ENCODE measurements at regions not wholly inside any gene's neighbourhood (a gene's known extent, or its start where the extent isn't known, plus 50 kb on each side); places are given as distances from the start of the nearest gene placed in this dataset.
"Not testable (repeated sequence)": the region's sequence is repeated elsewhere in the genome, so short reads cannot be mapped to it uniquely, and the experiment has no call there.

DNA sequence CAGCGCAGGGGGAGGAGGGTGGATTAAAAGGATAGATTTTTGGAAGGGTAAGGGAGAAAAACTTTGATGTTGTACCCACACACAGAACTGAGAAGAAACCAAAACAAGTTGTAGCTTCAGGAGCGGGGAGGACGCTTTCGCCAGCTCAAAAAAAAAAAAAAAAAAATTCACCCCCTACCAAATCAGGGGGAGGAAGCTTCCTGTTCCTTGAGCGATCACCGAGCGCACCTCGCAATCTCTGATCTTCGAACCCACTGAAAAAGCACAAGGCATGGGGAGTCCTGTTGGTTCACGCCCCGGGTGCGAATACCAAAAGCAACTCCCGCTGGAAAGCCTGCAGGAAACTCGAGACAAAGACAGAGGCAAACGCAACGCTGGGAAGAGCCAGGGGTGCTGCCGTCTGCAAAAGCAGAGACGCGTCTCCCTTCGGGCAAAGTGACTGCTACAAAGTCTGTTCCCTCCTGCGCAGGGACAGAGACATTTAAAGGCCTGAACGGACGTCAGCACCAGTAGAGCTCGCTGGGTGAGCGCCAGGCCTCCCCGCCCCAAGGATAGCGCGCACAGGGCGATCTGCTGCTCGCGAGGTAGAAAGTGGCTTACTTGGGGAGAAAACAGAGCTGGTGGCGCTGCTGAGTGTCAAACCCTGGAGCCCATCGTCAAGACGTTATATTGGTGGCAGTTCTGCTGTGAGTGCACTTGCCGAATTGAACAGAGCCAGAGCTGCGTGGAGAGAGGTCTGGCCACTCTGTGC lies 190.4 kb downstream of the USP22 start:
- no peak for ATAC-seq
- H3K27ac ChIP-seq: no peak overlapping the region
- in situ Hi-C loops (cut with MboI; ENCODE audit: low sequenced_read_pairs in 4 of 4) (no loop called here), intact Hi-C loops (cut with DNase I; ENCODE audit: low total_unique reads) (no loop called here)
- TF ChIP-seq POLR2A (IDR thresholded peaks at IDR 0.05): no peak
- TF ChIP-seq, protein P1, sequence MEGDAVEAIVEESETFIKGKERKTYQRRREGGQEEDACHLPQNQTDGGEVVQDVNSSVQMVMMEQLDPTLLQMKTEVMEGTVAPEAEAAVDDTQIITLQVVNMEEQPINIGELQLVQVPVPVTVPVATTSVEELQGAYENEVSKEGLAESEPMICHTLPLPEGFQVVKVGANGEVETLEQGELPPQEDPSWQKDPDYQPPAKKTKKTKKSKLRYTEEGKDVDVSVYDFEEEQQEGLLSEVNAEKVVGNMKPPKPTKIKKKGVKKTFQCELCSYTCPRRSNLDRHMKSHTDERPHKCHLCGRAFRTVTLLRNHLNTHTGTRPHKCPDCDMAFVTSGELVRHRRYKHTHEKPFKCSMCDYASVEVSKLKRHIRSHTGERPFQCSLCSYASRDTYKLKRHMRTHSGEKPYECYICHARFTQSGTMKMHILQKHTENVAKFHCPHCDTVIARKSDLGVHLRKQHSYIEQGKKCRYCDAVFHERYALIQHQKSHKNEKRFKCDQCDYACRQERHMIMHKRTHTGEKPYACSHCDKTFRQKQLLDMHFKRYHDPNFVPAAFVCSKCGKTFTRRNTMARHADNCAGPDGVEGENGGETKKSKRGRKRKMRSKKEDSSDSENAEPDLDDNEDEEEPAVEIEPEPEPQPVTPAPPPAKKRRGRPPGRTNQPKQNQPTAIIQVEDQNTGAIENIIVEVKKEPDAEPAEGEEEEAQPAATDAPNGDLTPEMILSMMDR (IDR thresholded peaks at IDR 0.05 in 4 of 5, conservative IDR thresholded peaks at IDR 0.05 in 1 of 5): no peak
- H3K27me3 ChIP-seq: peaks cover 24 to 28% (median 24%) of the 10 kb centered on the region in 3 donors
- H3K4me3 ChIP-seq: peak overlapping the region; percentile 18 to 40 (median 32)
- H3K9me3 ChIP-seq: no peaks in the 10 kb centered on the region
- no peak for DNase-seq
- H3K4me1 ChIP-seq: peaks cover 0 to 6% of the 10 kb centered on the region in 2 donors
- no peaks in the 10 kb centered on the region for H3K36me3 ChIP-seq

DNA sequence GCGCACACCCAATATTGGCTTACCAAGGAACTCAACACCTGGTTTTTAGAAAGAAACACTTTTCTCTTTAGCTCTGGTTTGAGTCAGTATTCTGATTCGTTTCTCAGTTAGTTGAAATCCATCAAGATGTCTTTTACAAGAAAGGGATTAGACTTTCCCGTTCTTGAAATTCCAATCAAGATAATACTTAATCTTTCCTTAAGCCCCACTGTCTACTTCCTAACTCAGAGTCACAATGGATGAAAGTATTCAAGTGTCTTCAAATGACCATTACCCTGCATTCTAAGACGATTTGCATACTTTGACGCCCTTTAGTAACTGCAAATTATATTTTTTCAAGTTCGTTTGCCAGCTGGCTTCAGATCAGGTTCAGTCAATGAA lies 189.8 kb downstream of the USP22 start:
- peaks cover 24 to 28% (median 24%) of the 10 kb centered on the region in 3 donors for H3K27me3 ChIP-seq
- TF ChIP-seq, protein P1 (IDR thresholded peaks at IDR 0.05 in 4 of 5, conservative IDR thresholded peaks at IDR 0.05 in 1 of 5): no peak
- TF ChIP-seq POLR2A (IDR thresholded peaks at IDR 0.05): no peak

DNA sequence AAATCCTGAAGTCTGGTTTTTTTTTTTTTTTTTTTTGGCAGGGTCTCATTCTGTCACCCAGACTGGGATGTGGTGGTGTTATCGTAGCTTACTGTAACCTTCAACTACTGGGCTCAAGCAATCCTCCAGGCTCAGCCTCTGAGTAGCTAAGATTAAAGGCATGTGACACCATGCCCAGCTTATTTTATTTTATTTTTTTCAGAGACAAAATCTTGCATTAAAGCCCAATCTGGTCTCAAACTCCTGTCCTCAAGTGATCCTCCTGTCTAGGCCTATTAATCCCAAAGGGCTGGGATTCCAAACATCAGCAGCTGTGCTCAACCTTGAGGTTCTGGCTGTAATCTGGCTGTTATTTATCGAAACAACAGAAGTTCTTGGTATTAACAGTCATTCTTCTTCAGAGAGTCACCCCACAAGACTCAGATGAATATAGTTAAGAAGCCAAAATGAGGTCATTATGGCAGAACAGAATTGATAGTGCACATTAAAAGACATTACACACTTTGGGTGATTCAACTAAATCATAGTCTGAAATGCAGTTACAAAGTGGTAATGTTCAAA lies 186.8 kb downstream of the USP22 start:
- H3K27me3 ChIP-seq: peaks cover 24 to 25% (median 24%) of the 10 kb centered on the region in 3 donors
- DNase-seq; intact Hi-C loops (cut with DNase I; ENCODE audit: low total_unique reads); ATAC-seq; H3K9me3 ChIP-seq; H3K36me3 ChIP-seq; H3K27ac ChIP-seq; H3K4me3 ChIP-seq; H3K4me1 ChIP-seq; in situ Hi-C loops (cut with MboI; ENCODE audit: low sequenced_read_pairs in 4 of 4): not testable (repeated sequence)

More for the DNA sequence above, 189.8 kb downstream of the USP22 start:
- Histone ChIP-seq H3K36me3 (no peaks in the 10 kb centered on the region), H3K4me3 (peak overlapping the region in 2 of 4 donors; percentile 18 to 40), H3K9me3 (no peaks in the 10 kb centered on the region), H3K27ac (no peak overlapping the region), H3K4me1 (peaks cover 0 to 6% of the 10 kb centered on the region in 2 donors)
- intact Hi-C loops (cut with DNase I; ENCODE audit: low total_unique reads): no loop called here
- in situ Hi-C loops (cut with MboI; ENCODE audit: low sequenced_read_pairs in 4 of 4): no loop called here
- no peak for DNase-seq
- ATAC-seq: no peak

DNA sequence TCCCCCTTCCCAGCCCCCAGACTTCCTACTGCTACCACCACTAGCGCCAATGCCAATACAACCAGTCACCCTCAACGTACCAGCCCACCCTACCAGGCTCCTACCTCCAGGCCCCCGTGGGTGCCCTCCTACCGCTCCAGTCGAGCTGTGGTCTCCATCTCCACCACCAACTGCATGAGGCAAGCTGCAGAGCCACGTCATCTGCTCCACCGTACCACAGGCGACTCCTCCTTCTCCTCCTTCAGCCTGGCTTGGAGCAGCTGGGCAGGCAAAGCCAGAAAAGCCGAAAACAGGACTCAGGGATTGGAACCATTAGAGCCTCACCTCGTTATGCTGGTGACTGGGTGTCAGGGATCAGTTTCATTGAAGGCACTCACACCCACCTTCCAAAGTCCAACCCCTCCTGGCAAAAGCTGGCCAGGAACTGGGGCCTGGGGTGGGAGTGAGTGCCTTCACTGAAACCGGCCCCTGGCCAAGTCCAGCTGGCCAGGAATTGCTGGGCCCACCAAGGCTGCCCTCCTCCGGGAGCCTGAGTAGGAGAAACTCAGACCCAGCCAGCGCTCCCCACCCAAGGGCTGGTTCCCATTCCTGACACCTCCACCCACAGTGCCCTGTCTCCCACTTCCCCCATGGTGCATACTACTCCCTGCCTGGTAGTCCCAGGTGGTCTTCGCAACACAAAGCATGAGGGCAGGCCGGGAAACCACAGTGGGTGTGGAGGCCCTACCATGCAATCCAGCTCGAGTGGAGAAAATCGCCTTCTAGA lies 176.2 kb downstream of the USP22 start:
- in situ Hi-C loops (cut with MboI; ENCODE audit: low sequenced_read_pairs in 4 of 4); intact Hi-C loops (cut with DNase I; ENCODE audit: low total_unique reads); DNase-seq: not testable (repeated sequence)

DNA sequence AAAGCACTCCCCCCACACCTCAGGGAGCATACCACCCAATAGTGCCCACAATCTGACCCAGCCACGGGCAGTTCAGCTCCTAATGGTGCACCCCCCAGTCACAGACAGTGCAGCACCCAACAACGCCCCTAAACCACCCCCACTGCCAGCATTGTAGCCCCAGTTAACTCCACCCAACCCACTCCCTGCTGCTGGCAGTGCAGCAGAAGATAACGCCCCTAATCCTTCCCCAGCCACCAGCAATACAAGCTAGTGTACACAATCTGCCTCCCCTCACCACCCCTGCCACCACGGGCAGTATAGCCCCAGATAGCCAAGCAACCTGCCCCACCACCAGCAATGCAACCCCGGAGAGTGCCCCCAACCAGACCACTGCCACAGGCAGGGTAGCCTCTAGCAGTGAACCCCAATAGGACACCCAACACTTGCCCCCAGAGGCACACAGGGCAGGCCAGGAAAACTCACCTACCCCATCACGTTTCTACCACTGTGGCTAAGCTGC lies 175.3 kb downstream of the USP22 start:
- H3K27ac ChIP-seq; DNase-seq; H3K27me3 ChIP-seq; H3K4me3 ChIP-seq; in situ Hi-C loops (cut with MboI; ENCODE audit: low sequenced_read_pairs in 4 of 4); H3K36me3 ChIP-seq; intact Hi-C loops (cut with DNase I; ENCODE audit: low total_unique reads); H3K4me1 ChIP-seq; ATAC-seq; H3K9me3 ChIP-seq: not testable (repeated sequence)

More for the DNA sequence above, 176.2 kb downstream of the USP22 start:
- not testable (repeated sequence) for H3K4me1 ChIP-seq, H3K27me3 ChIP-seq, H3K27ac ChIP-seq, H3K4me3 ChIP-seq, H3K36me3 ChIP-seq, H3K9me3 ChIP-seq, ATAC-seq

DNA sequence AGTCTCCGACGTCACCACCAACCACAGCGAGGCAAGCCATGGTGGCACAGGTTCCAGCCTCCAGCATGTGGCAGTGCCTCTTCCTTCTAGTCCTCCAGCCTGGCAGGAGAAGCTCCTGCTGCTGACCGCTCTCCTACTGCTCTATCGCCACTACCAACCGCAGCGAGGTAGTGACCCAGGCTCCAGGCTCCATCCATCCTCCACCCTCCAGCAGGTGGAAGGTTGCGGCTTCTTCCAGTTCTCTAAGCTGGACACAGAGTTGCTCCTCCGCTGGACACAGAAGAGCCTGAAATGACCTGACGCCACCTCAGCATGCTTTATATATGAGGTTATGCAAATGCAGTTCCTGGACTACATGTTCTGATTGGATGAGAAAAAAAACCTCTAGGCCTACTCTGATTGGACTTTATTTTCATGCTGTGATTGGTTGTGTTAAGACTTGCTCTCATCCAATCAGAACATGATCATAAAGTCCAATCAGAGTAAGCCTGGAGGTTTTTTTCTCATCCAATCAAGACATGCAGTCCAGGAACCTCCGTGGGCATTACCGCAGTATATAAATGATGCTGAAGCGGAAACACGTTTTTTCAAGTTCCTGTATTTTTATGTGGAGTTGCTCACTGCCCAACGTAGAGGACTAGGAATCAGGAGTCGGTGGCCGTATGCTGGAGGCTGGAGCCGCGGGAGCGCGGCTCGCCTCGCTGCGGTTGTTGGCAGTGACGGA lies 174.7 kb downstream of the USP22 start:
- H3K4me1 ChIP-seq; H3K27ac ChIP-seq; H3K27me3 ChIP-seq; DNase-seq; H3K36me3 ChIP-seq; H3K4me3 ChIP-seq; H3K9me3 ChIP-seq; intact Hi-C loops (cut with DNase I; ENCODE audit: low total_unique reads); ATAC-seq; in situ Hi-C loops (cut with MboI; ENCODE audit: low sequenced_read_pairs in 4 of 4): not testable (repeated sequence)

DNA sequence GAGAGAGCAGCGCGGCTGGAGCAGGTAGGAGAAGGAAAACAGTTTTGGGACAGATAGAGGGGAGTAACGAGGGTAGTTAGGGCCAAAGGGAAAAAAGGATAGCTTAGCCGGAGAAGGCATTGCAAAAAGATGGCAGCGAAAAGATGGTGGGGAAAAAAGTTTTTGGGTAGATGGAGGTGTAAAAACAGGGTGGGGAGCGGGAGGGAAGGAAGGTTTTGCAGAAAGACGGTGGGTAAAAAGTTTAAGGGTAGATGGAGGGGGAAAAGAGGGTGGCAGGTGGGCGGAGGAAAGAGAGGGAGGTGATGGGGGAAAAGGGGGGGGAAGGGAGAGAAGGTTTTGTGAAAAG lies 174.2 kb downstream of the USP22 start:
- in situ Hi-C loops (cut with MboI; ENCODE audit: low sequenced_read_pairs in 4 of 4); ATAC-seq; H3K27me3 ChIP-seq; H3K4me3 ChIP-seq; H3K9me3 ChIP-seq; DNase-seq; intact Hi-C loops (cut with DNase I; ENCODE audit: low total_unique reads); H3K4me1 ChIP-seq; H3K27ac ChIP-seq; H3K36me3 ChIP-seq: not testable (repeated sequence)

DNA sequence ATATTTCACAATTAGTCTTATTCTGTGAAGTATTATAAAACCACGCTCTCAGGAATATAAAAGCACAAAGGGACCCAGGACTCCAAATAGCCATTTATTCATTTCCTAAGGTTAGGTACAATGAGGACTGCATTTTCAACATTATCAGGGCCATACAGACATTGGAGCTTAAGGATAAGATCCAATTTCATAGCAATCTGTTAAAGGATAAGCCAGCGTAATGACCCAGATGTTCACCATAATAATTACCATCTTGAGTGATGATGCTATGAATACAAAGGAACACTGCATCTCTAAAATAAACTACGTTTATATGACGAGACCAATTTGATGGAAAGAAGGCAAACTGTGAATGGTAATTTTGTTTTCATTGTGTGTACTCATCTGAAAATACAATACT lies 169.6 kb downstream of the USP22 start:
- ATAC-seq; H3K4me1 ChIP-seq; H3K9me3 ChIP-seq; H3K27me3 ChIP-seq; H3K4me3 ChIP-seq; H3K27ac ChIP-seq; in situ Hi-C loops (cut with MboI; ENCODE audit: low sequenced_read_pairs in 4 of 4); H3K36me3 ChIP-seq; intact Hi-C loops (cut with DNase I; ENCODE audit: low total_unique reads); DNase-seq: not testable (repeated sequence)

DNA sequence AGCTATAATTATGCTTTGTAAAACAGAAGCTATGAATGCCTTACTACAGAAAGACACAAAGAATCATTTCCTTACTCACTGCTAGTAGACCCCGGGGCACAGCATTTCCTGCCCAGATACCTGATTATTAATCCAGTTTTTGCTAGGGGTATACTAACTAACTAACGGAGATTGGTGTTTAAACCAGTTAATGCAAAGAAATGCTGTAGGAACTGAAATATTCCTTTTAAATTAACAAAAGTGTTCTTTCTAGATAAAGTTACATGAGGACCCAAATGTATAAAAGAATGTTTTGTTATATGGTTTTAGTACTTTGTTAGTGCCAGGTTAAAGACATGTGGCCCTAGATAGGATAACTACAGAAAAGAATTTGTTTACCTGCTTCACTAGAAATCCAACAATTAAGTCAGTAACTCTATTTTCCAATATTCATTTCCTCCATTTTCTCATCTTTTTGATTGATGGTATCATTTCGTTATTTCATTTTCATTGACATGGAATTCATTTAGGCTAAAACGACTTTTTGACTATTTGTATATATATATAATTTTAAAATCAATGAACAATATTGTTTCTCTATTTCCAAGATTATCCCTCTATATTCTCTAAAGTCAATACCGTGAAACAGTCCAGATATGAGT lies 169.0 kb downstream of the USP22 start:
- in situ Hi-C loops (cut with MboI; ENCODE audit: low sequenced_read_pairs in 4 of 4); ATAC-seq; intact Hi-C loops (cut with DNase I; ENCODE audit: low total_unique reads): not testable (repeated sequence)

More for the DNA sequence above, 169.0 kb downstream of the USP22 start:
- not testable (repeated sequence) for H3K36me3 ChIP-seq, H3K9me3 ChIP-seq, H3K4me1 ChIP-seq, H3K27me3 ChIP-seq, H3K4me3 ChIP-seq, H3K27ac ChIP-seq, DNase-seq
